Upper lobe of left lung (tissue), 6 donors: ENCODE measurements at regions not wholly inside any gene's neighbourhood (a gene's known extent, or its start where the extent isn't known, plus 50 kb on each side); places are given as distances from the start of the nearest gene placed in this dataset.

Source experiments
- ATAC-seq, 2 donors: fragments of 200-7000 bp; cut with Tn5 transposase; one replicate each; pipeline ENCODE4 v1.9.1; 2022; ENCODE audit warnings: mild to moderate bottlenecking in 2 of 2, moderate library complexity in 2 of 2; ENCODE audit not compliant: low FRiP score in 2 of 2
- DNase-seq, 2 donors: peaks; one replicate each; pipeline ENCODE4 v3.0.0-alpha.2; 2019 to 2020
- H3K27ac ChIP-seq, 4 donors: fragments of 200-600 bp; sonication (generic); one replicate each; pipeline ENCODE4 v1.5.1; 2016 to 2019
- H3K27me3 ChIP-seq, 4 donors: fragments of 200-600 bp; sonication (generic); one replicate each; pipeline ENCODE4 v1.5.1; 2017 to 2019
- H3K36me3 ChIP-seq, 4 donors: fragments of 200-600 bp; sonication (generic); one replicate each; pipeline ENCODE4 v1.5.1; 2016 to 2019
- H3K4me1 ChIP-seq, 4 donors: fragments of 200-600 bp; sonication (generic); one replicate each; pipeline ENCODE4 v1.5.1; 2018 to 2019
- H3K4me3 ChIP-seq, 4 donors: fragments of 200-600 bp; sonication (generic); one replicate each; pipeline ENCODE4 v1.5.1; 2017 to 2019; ENCODE audit warnings: mild to moderate bottlenecking in 2 of 4, moderate library complexity in 1 of 4
- H3K9me3 ChIP-seq, 4 donors: fragments of 200-600 bp; sonication (generic); one replicate each; pipeline ENCODE4 v1.5.1; 2018 to 2019
- CTCF ChIP-seq, 6 experiments: fragments of 450-650 bp in 4 of 6; fragments of 200-600 bp in 2 of 6; sonication (generic) in 2 of 6; IDR thresholded peaks; one replicate each; pipeline ENCODE4 v1.5.1; 2016 to 2019; ENCODE audit warnings: antibody characterized with exemption in 6 of 6
- EP300 ChIP-seq, 4 donors: sonication (generic); formaldehyde crosslinking; IDR thresholded peaks; one replicate each; pipeline ENCODE4 v1.5.1; 2017; ENCODE audit warnings: antibody characterized with exemption in 4 of 4, control low read depth in 2 of 4
- POLR2A ChIP-seq, 4 donors: fragments of 450-650 bp; IDR thresholded peaks; one replicate each; pipeline ENCODE4 v1.5.1; 2016 to 2017; ENCODE audit warnings: antibody characterized with exemption in 4 of 4, mild to moderate bottlenecking in 2 of 4
- POLR2AphosphoS5 ChIP-seq, 2 donors: sonication (generic); formaldehyde crosslinking; IDR thresholded peaks; one replicate each; pipeline ENCODE4 v1.5.1; 2017; ENCODE audit warnings: antibody characterized with exemption in 2 of 2
- WGBS, 2 donors: methylation state at CpG; one replicate each; pipeline ENCODE4 v1.1.5; 2017 to 2018; 5-methylcytosine and 5-hydroxymethylcytosine counted together
- donor health status: DM: no; HTN: no; CAD: no; lungs with moderate emphysema.
- donor health status: DM: no; HTN: yes; CAD: no; lungs with severe emphysema.

GRCh38 chr1:94698356-94698755 lies 121.8 kb upstream of the SLC44A3 start:
- DNase-seq (no peak), ATAC-seq (no peak)
- no peaks in the 10 kb centered on the region for H3K36me3 ChIP-seq
- no peaks in the 10 kb centered on the region for H3K4me1 ChIP-seq
- TF ChIP-seq POLR2A (IDR thresholded peaks at IDR 0.05) (no peak), CTCF (IDR thresholded peaks at IDR 0.05) (no peak), EP300 (IDR thresholded peaks at IDR 0.05) (no peak), POLR2AphosphoS5 (IDR thresholded peaks at IDR 0.05) (no peak)
- H3K9me3 ChIP-seq = no peaks in the 10 kb centered on the region
- no peaks in the 10 kb centered on the region for H3K27me3 ChIP-seq
- WGBS, 2 donors = 84 to 90% methylated on average over 2 of the region's 2 CpGs
- no peak overlapping the region for H3K27ac ChIP-seq
- no peak overlapping the region for H3K4me3 ChIP-seq

- Histone ChIP-seq H3K27me3 (no peaks in the 10 kb centered on the region), H3K9me3 (no peaks in the 10 kb centered on the region), H3K27ac (no peak overlapping the region), H3K4me3 (no peak overlapping the region), H3K4me1 (no peaks in the 10 kb centered on the region), H3K36me3 (no peaks in the 10 kb centered on the region)
- ATAC-seq (no peak), DNase-seq (no peak)
- TF ChIP-seq POLR2AphosphoS5 (IDR thresholded peaks at IDR 0.05) = no peak
- TF ChIP-seq CTCF (IDR thresholded peaks at IDR 0.05) = no peak
- TF ChIP-seq EP300 (IDR thresholded peaks at IDR 0.05) = no peak
- TF ChIP-seq POLR2A (IDR thresholded peaks at IDR 0.05) = no peak
- 64 to 66% methylated on average over 5 of the region's 5 CpGs for WGBS, 2 donors
Measured at GRCh38 chr1:94697839-94698238, 122.3 kb upstream of the SLC44A3 start.

GRCh38 chr1:94694226-94694915 lies 125.8 kb upstream of the SLC44A3 start:
- TF ChIP-seq POLR2A (IDR thresholded peaks at IDR 0.05) (no peak), EP300 (IDR thresholded peaks at IDR 0.05) (no peak), CTCF (IDR thresholded peaks at IDR 0.05) (no peak), POLR2AphosphoS5 (IDR thresholded peaks at IDR 0.05) (no peak)
- DNase-seq = no peak
- H3K4me3 ChIP-seq = no peak overlapping the region
- no peaks in the 10 kb centered on the region for H3K36me3 ChIP-seq
- H3K27ac ChIP-seq = no peak overlapping the region
- no peaks in the 10 kb centered on the region for H3K27me3 ChIP-seq
- no peaks in the 10 kb centered on the region for H3K9me3 ChIP-seq
- no peak for ATAC-seq
- H3K4me1 ChIP-seq = no peaks in the 10 kb centered on the region
- WGBS, 2 donors = 81 to 89% methylated on average over 4 of the region's 4 CpGs

- DNase-seq (no peak), ATAC-seq (no peak)
- 93% methylated on average over 1 of the region's 1 CpG for WGBS, 2 donors
- H3K27me3 ChIP-seq = no peaks in the 10 kb centered on the region
- H3K9me3 ChIP-seq = no peaks in the 10 kb centered on the region
- H3K36me3 ChIP-seq = no peaks in the 10 kb centered on the region
- no peak overlapping the region for H3K4me3 ChIP-seq
- H3K4me1 ChIP-seq = no peaks in the 10 kb centered on the region
- TF ChIP-seq POLR2AphosphoS5 (IDR thresholded peaks at IDR 0.05) = no peak
- no peak for TF ChIP-seq POLR2A (IDR thresholded peaks at IDR 0.05)
- TF ChIP-seq EP300 (IDR thresholded peaks at IDR 0.05) = no peak
- no peak for TF ChIP-seq CTCF (IDR thresholded peaks at IDR 0.05)
- no peak overlapping the region for H3K27ac ChIP-seq
Measured at GRCh38 chr1:94693435-94693834, 126.7 kb upstream of the SLC44A3 start.

GRCh38 chr1:94693029-94693428 lies 127.1 kb upstream of the SLC44A3 start:
- no peaks in the 10 kb centered on the region for H3K27me3 ChIP-seq
- 73 to 83% methylated on average over 3 of the region's 3 CpGs for WGBS, 2 donors
- ATAC-seq (no peak), DNase-seq (no peak)
- H3K36me3 ChIP-seq = no peaks in the 10 kb centered on the region
- H3K4me1 ChIP-seq = no peaks in the 10 kb centered on the region
- no peak overlapping the region for H3K4me3 ChIP-seq
- H3K27ac ChIP-seq = no peak overlapping the region
- no peaks in the 10 kb centered on the region for H3K9me3 ChIP-seq
- TF ChIP-seq POLR2AphosphoS5 (IDR thresholded peaks at IDR 0.05) (no peak), POLR2A (IDR thresholded peaks at IDR 0.05) (no peak)
